Gastroesophageal sphincter (tissue), 3 donors: ENCODE measurements at regions not wholly inside any gene's neighbourhood (a gene's known extent, or its start where the extent isn't known, plus 50 kb on each side); places are given as distances from the start of the nearest gene placed in this dataset.

Source experiments
- CTCF ChIP-seq, 4 experiments: fragments of 200-600 bp in 2 of 4; fragments of 450-650 bp in 2 of 4; sonication (generic) in 1 of 4; IDR thresholded peaks; one replicate each; pipeline ENCODE4 v1.5.1; 2017 to 2019; ENCODE audit warnings: antibody characterized with exemption in 4 of 4, mild to moderate bottlenecking in 2 of 4, moderate library complexity in 2 of 4
- POLR2A ChIP-seq, 2 donors: fragments of 450-650 bp; IDR thresholded peaks; one replicate each; pipeline ENCODE4 v1.6.1; 2017; ENCODE audit warnings: antibody characterized with exemption in 2 of 2, mild to moderate bottlenecking in 2 of 2, moderate library complexity in 1 of 2
- POLR2AphosphoS5 ChIP-seq: sonication (generic); formaldehyde crosslinking; IDR thresholded peaks from one replicate; pipeline ENCODE4 v1.6.1; 2017; ENCODE audit warnings: antibody characterized with exemption

- TF ChIP-seq CTCF (IDR thresholded peaks at IDR 0.05) (no peak), POLR2A (IDR thresholded peaks at IDR 0.05) (no peak), POLR2AphosphoS5 (no peak)
These were observed 207.1 kb downstream of the TDRD15 start for GRCh38 chr2:21330786-21331391.
